Lung (tissue), 11 donors: ENCODE measurements at regions not wholly inside any gene's neighbourhood (a gene's known extent, or its start where the extent isn't known, plus 50 kb on each side); places are given as distances from the start of the nearest gene placed in this dataset.

ENCODE experiments used
- ATAC-seq: fragments of 200-7000 bp; cut with Tn5 transposase; one replicate; pipeline ENCODE4 v1.9.1; 2020; ENCODE audit warnings: moderate number of reproducible peaks; ENCODE audit not compliant: insufficient read depth, low FRiP score
- DNase-seq, 3 donors: peaks; one replicate each; pipeline ENCODE4 v3.0.0-alpha.2; 2013 to 2017
- H3K27ac ChIP-seq, 2 donors: one replicate each; pipeline ENCODE4 v1.5.1; 2013; ENCODE audit warnings: mild to moderate bottlenecking in 2 of 2, moderate library complexity in 2 of 2, control low read depth in 1 of 2, inconsistent platforms in 1 of 2, low read depth in 1 of 2, low read length in 1 of 2
- H3K27me3 ChIP-seq, 3 donors: one replicate each; pipeline ENCODE4 v1.5.1; 2013; ENCODE audit warnings: low read length in 2 of 3; ENCODE audit not compliant: control insufficient read depth in 3 of 3, insufficient read depth in 3 of 3
- H3K36me3 ChIP-seq, 4 donors: one replicate each; pipeline ENCODE4 v1.5.1; 2013; ENCODE audit warnings: low read length in 4 of 4, mild to moderate bottlenecking in 1 of 4, moderate library complexity in 1 of 4; ENCODE audit not compliant: control insufficient read depth in 4 of 4, insufficient read depth in 4 of 4
- H3K4me1 ChIP-seq, 5 donors: one replicate each; pipeline ENCODE4 v1.5.1; 2013; ENCODE audit warnings: low read length in 5 of 5, mild to moderate bottlenecking in 2 of 5, moderate library complexity in 1 of 5; ENCODE audit not compliant: control insufficient read depth in 5 of 5, insufficient read depth in 5 of 5
- H3K4me3 ChIP-seq: one replicate; pipeline ENCODE4 v1.5.1; 2013; ENCODE audit warnings: mild to moderate bottlenecking, control low read depth, moderate library complexity
- H3K9ac ChIP-seq, 2 donors: one replicate each; pipeline ENCODE4 v1.5.1; 2013; ENCODE audit warnings: low read length in 2 of 2, control low read depth in 1 of 2; ENCODE audit not compliant: insufficient read depth in 1 of 2
- H3K9me3 ChIP-seq, 4 donors: one replicate each; pipeline ENCODE4 v1.5.1; 2013; ENCODE audit warnings: low read length in 3 of 4, mild to moderate bottlenecking in 1 of 4, moderate library complexity in 1 of 4; ENCODE audit not compliant: control insufficient read depth in 4 of 4, insufficient read depth in 3 of 4
- WGBS, 2 donors: extraction: QIAGEN DNeasy Blood & Tissue Kit; methylation state at CpG; one replicate each; pipeline ENCODE4 v1.1.7; 2013; 5-methylcytosine and 5-hydroxymethylcytosine counted together
- TF ChIP-seq, protein P1 (sequence below): IDR thresholded peaks from 2 replicates; pipeline ENCODE4 v1.5.1; 2012; ENCODE audit warnings: mild to moderate bottlenecking; ENCODE audit errors: control extremely low read depth, extremely low read depth
- donor health status: control.
- donor health status: control.
- donor health status: Bipolar disorder and iron deficiency.
- donor health status: healthy.
- donor health status: DM: yes; HTN: yes; CAD: no.

DNA sequence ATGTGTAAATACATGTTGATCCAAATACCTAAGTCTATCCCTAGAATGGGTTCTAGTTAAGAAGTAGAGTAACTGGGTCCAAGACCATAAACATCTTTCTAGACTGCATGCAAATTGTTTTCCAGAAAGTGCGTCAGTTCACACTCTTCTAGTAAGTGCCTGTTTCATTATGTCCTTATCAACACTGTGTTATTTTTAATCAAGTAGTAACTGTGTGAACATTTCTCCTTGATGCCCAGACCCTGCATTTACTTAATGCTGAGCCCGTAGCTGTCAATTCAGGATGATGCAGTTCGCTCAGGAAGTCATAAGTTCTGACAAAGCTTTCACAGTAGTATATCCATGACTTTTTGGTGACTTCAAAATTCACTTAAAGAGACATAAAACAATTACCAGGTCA is 374.8 kb downstream of the OTUD1 start:
- Histone ChIP-seq H3K27me3 (no peaks in the 10 kb centered on the region), H3K4me1 (no peaks in the 10 kb centered on the region), H3K9me3 (no peaks in the 10 kb centered on the region), H3K4me3 (no peak overlapping the region), H3K36me3 (no peaks in the 10 kb centered on the region), H3K27ac (no peak overlapping the region), H3K9ac (no peak overlapping the region)
- 83 to 90% methylated on average over 3 of the region's 3 CpGs for WGBS, 2 donors
- ATAC-seq (no peak), DNase-seq (no peak)
- TF ChIP-seq, protein P1, sequence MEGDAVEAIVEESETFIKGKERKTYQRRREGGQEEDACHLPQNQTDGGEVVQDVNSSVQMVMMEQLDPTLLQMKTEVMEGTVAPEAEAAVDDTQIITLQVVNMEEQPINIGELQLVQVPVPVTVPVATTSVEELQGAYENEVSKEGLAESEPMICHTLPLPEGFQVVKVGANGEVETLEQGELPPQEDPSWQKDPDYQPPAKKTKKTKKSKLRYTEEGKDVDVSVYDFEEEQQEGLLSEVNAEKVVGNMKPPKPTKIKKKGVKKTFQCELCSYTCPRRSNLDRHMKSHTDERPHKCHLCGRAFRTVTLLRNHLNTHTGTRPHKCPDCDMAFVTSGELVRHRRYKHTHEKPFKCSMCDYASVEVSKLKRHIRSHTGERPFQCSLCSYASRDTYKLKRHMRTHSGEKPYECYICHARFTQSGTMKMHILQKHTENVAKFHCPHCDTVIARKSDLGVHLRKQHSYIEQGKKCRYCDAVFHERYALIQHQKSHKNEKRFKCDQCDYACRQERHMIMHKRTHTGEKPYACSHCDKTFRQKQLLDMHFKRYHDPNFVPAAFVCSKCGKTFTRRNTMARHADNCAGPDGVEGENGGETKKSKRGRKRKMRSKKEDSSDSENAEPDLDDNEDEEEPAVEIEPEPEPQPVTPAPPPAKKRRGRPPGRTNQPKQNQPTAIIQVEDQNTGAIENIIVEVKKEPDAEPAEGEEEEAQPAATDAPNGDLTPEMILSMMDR = no peak

DNA sequence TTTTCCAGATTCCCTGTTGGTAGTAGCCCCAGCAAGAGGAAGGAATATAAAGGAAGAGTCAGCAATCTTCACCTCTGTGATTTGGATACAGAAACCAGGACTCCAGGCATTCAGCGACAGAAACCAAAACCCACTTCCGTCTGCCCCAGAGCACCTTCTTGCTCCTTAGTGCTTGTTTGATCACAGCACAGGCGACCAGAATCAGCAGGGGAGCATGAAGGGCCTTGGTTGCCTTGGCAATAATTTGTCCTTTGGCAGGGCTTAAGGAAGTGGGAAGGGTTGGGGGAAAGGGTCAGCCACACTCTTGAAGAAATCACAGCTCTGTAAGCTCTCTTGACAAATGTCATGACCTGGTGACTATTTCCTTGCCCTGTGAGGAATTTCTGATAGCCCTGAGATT is 379.6 kb downstream of the OTUD1 start:
- Histone ChIP-seq H3K9ac (no peak overlapping the region), H3K9me3 (no peaks in the 10 kb centered on the region), H3K27me3 (no peaks in the 10 kb centered on the region), H3K36me3 (no peaks in the 10 kb centered on the region), H3K4me1 (no peaks in the 10 kb centered on the region), H3K27ac (no peak overlapping the region), H3K4me3 (no peak overlapping the region)
- ATAC-seq = no peak
- DNase-seq = no peak
- TF ChIP-seq, protein P1 = no peak
- 46 to 54% methylated on average over 3 of the region's 3 CpGs for WGBS, 2 donors

DNA sequence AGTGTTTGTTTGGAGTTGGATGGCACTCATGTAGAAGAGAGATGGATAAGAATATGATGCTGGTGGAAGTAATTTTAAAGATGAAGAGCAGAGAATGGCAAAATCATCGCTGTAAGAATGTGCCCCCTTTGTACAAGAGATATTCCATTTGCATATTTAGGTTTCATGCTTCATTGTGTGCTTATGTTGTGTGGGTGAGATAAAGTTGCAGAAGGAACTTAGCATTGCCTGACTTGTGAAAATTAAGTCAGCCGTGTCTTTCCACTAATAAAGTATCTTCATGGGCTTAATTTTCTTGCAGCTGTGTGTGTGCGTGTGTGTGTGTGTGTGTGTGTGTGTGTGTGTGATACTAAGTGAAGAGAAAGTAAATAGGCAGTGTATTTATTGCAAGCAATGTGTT is 381.9 kb downstream of the OTUD1 start:
- no peak overlapping the region for H3K27ac ChIP-seq
- 74 to 82% methylated on average over 3 of the region's 3 CpGs for WGBS, 2 donors
- H3K27me3 ChIP-seq = no peaks in the 10 kb centered on the region
- no peaks in the 10 kb centered on the region for H3K36me3 ChIP-seq
- H3K9me3 ChIP-seq = no peaks in the 10 kb centered on the region
- H3K9ac ChIP-seq = no peak overlapping the region
- DNase-seq (no peak), ATAC-seq (no peak)
- H3K4me1 ChIP-seq = no peaks in the 10 kb centered on the region
- no peak overlapping the region for H3K4me3 ChIP-seq
- TF ChIP-seq, protein P1 = no peak

DNA sequence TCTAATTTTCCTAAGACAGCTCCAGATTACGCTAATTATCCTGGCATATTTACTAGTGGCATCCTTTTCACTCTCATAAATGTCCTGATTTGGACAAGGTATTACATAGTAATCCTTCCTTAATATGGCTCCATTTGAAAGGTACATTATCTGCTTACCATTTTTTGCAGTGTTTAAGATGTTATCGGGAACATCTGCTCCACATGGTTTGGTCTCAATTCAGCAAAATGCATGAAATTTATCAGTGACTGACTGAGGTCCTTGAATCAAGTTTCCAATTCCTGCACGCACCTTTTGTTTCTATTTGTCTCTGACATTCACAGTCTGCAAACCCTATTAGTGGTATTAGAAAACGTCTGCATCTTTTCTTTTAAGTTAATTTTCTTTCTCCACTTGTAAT is 384.1 kb upstream of the KIAA1217 start:
- Histone ChIP-seq H3K27me3 (no peaks in the 10 kb centered on the region), H3K27ac (no peak overlapping the region), H3K4me1 (no peaks in the 10 kb centered on the region), H3K36me3 (no peaks in the 10 kb centered on the region), H3K9me3 (peaks cover 0 to 6% (median 0%) of the 10 kb centered on the region in 4 donors), H3K4me3 (no peak overlapping the region), H3K9ac (no peak overlapping the region)
- ATAC-seq (no peak), DNase-seq (no peak)
- 69 to 87% methylated on average over 4 of the region's 4 CpGs for WGBS, 2 donors
- TF ChIP-seq, protein P1 = no peak
